Common myeloid progenitor, CD34-positive (primary cell): ENCODE measurements at regions not wholly inside any gene's neighbourhood (a gene's known extent, or its start where the extent isn't known, plus 50 kb on each side); places are given as distances from the start of the nearest gene placed in this dataset.

Source experiments
- CTCF ChIA-PET: fragments of 350-600 bp; sonication (Branson Sonifier 250); formaldehyde crosslinking; loops from one replicate; lab custom pipeline; 2021; ENCODE audit warnings: antibody characterized with exemption; lab: Charles Lee
- POLR2A ChIA-PET: fragments of 350-600 bp; sonication (Branson Sonifier 250); formaldehyde crosslinking; loops from one replicate; lab custom pipeline; 2021; ENCODE audit warnings: antibody characterized with exemption; lab: Charles Lee
- DNase-seq, 3 donors: peaks; one replicate each; pipeline versions ENCODE4 v3.0.0 to v3.0.0-alpha.2; 2013
- H3K27ac ChIP-seq, 2 experiments: 1 replicate in 1 of 2; 2 replicates in 1 of 2; pipeline ENCODE4 v1.7.0; 2013; ENCODE audit warnings: inconsistent platforms in 2 of 2, low read length in 2 of 2, mild to moderate bottlenecking in 2 of 2, low read depth in 1 of 2, moderate library complexity in 1 of 2; ENCODE audit not compliant: severe bottlenecking in 2 of 2, insufficient read depth in 1 of 2, poor library complexity in 1 of 2
- H3K27me3 ChIP-seq, 5 experiments: replicated peaks in 2 of 5; 1 replicate in 3 of 5; 2 replicates in 2 of 5; pipeline versions ENCODE4 v1.6.1 to v1.7.0; 2013; ENCODE audit warnings: low read length in 4 of 5, mild to moderate bottlenecking in 2 of 5, moderate library complexity in 2 of 5, inconsistent platforms in 1 of 5; ENCODE audit not compliant: insufficient read depth in 5 of 5, control insufficient read depth in 4 of 5
- H3K36me3 ChIP-seq, 4 experiments: 1 replicate in 2 of 4; 2 replicates in 2 of 4; pipeline versions ENCODE4 v1.6.1 to v1.7.0; 2013; ENCODE audit warnings: low read length in 3 of 4, control low read depth in 1 of 4, mild to moderate bottlenecking in 1 of 4; ENCODE audit not compliant: control insufficient read depth in 4 of 4, insufficient read depth in 4 of 4
- H3K4me1 ChIP-seq, 4 experiments: 1 replicate in 3 of 4; 2 replicates in 1 of 4; pipeline versions ENCODE4 v1.6.1 to v1.7.1; 2013; ENCODE audit warnings: low read length in 3 of 4, mild to moderate bottlenecking in 3 of 4, control low read depth in 1 of 4, inconsistent platforms in 1 of 4, moderate library complexity in 1 of 4; ENCODE audit not compliant: control insufficient read depth in 4 of 4, insufficient read depth in 4 of 4; ENCODE audit errors: control extremely low read depth in 1 of 4
- H3K4me3 ChIP-seq, 7 experiments: 1 replicate in 4 of 7; 2 replicates in 3 of 7; pipeline versions ENCODE4 v1.5.1 to v1.7.0; 2013; ENCODE audit warnings: mild to moderate bottlenecking in 7 of 7, low read length in 6 of 7, moderate library complexity in 6 of 7, inconsistent platforms in 2 of 7, low read depth in 2 of 7, control low read depth in 1 of 7; ENCODE audit not compliant: insufficient read depth in 4 of 7, control insufficient read depth in 1 of 7; ENCODE audit errors: extremely low read depth in 1 of 7
- H3K9me3 ChIP-seq, 5 experiments: 1 replicate in 4 of 5; 2 replicates in 1 of 5; pipeline versions ENCODE4 v1.6.1 to v1.7.1; 2013; ENCODE audit warnings: low read length in 4 of 5, mild to moderate bottlenecking in 2 of 5, inconsistent platforms in 1 of 5, low read depth in 1 of 5, moderate library complexity in 1 of 5; ENCODE audit not compliant: control insufficient read depth in 4 of 5, insufficient read depth in 2 of 5; ENCODE audit errors: control extremely low read depth in 1 of 5
- WGBS: methylation state at CpG from one replicate; pipeline ENCODE4 v1.1.5; 2013; ENCODE audit not compliant: insufficient coverage; 5-methylcytosine and 5-hydroxymethylcytosine counted together

DNA sequence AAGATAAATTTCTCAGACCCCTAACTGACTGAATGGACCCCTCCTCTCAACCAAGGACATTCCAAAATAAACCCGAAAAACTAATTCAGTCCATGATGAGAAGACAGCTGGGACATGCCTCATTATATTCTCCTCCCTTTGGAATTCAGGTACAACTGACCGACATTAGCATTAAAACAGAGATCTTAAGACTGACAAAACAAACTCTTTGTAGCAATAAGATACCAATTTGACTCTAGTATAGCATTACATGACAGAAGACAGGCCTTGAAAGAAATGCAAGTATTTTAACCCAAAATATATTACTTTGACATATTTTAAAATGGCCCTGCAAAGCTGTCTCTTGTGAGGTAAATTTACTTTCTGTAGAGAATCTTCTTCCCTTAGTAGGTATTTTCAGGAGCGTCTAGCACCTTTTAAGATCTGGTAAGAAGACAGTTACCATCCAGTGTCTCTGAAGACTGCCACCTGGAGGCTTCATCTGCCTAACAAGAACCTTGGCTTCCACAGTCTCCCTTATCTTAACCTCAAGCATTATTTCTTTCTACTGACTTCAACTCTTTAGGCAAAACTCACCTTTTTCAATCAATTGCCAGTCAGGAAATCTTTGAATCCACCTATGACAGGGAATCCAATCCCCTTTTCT is 957.5 kb downstream of the SLC6A15 start:
- Histone ChIP-seq H3K4me3 (no peak overlapping the region), H3K27ac (no peak overlapping the region), H3K27me3 (no peaks in the 10 kb centered on the region), H3K4me1 (no peaks in the 10 kb centered on the region), H3K36me3 (no peaks in the 10 kb centered on the region), H3K9me3 (no peaks in the 10 kb centered on the region)
- POLR2A ChIA-PET = no interaction called here
- peak in 2 of 3 donors; percentile 1 to 7 for DNase-seq
- CTCF ChIA-PET = no interaction called here
- 70% methylated on average over 3 of the region's 3 CpGs for whole genome bisulfite sequencing

DNA sequence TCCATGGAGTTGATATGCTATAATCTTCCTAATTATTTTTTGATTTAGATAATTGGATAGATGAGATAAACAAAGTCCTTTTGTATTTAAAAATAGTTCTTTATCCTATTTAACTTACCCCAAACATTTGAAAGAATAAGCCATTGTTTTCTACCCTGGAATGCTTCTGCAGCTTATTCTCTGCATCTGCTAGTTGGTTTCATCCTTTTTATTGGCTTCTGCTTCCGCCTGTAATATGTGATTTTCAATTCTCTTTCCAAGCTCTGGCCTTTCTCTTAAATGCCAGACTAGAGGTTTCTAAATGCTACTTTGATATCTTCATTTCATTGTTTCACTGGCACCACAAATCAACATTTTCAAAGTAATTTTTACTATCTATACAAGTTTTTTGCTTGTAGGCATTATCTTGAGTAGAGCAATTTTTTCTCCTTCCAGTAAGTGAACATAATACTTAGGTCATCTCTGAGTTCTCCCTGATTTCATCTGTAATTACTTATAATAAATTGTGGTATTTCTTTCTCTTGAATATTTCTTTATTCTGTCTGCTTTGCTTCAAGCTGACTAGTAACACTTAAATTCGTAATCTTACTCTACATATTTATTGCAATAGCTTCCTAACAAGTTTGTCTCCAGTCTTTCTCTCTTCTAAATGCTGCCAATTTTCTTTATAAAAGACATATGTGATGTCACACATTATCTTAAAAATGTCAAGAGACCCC is 958.4 kb downstream of the SLC6A15 start:
- no peaks in the 10 kb centered on the region for H3K4me1 ChIP-seq
- 100% methylated on average over 1 of the region's 2 CpGs for WGBS
- POLR2A ChIA-PET = no interaction called here
- H3K27ac ChIP-seq = no peak overlapping the region
- H3K4me3 ChIP-seq = no peak overlapping the region
- no peaks in the 10 kb centered on the region for H3K36me3 ChIP-seq
- no peaks in the 10 kb centered on the region for H3K9me3 ChIP-seq
- no peaks in the 10 kb centered on the region for H3K27me3 ChIP-seq
- no peak for DNase-seq
- CTCF ChIA-PET = no interaction called here

DNA sequence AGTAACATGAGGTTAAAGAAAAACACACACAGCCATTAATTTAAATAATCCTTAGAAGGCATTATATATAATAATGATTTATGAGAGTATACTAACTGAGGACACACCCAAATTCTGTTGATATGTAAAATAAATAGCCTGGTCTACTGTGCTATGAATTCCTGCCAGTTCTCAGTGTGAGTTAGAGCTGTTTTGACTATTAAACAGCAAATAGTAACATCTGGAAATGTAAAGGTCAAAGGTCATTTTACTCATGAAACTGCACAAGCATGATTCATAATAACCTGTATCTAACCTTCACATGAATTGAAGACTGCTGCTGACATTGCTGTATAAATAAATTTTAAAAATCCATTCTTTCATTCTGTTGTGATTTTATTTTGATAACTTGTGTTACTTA is 966.7 kb downstream of the SLC6A15 start:
- CTCF ChIA-PET = no interaction called here
- H3K9me3 ChIP-seq = no peaks in the 10 kb centered on the region
- POLR2A ChIA-PET = no interaction called here
- no peak overlapping the region for H3K27ac ChIP-seq
- DNase-seq = no peak
- no peaks in the 10 kb centered on the region for H3K27me3 ChIP-seq
- no peaks in the 10 kb centered on the region for H3K36me3 ChIP-seq
- no peaks in the 10 kb centered on the region for H3K4me1 ChIP-seq
- H3K4me3 ChIP-seq = no peak overlapping the region

DNA sequence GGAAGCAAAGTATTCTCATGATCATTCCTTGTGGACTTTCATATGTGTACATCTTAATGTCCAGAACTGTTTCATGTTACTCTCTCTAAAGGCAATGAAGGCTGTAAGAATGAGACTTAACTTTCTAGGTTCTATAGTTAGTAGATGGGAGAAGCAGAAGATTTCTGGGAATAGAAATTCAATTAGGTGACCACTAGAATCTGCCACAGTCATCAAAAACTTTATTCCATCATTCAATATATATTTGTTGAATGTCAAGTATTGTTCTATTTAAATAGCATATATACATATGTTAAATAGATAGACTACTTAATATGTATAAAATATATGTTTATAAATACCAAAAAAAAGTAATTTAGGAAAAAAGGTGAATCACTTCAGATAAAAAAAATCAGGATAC is 972.9 kb downstream of the SLC6A15 start:
- no peaks in the 10 kb centered on the region for H3K36me3 ChIP-seq
- H3K9me3 ChIP-seq = no peaks in the 10 kb centered on the region
- H3K27ac ChIP-seq = no peak overlapping the region
- DNase-seq = no peak
- CTCF ChIA-PET = no interaction called here
- H3K4me1 ChIP-seq = no peaks in the 10 kb centered on the region
- POLR2A ChIA-PET = no interaction called here
- H3K4me3 ChIP-seq = no peak overlapping the region
- H3K27me3 ChIP-seq = no peaks in the 10 kb centered on the region

DNA sequence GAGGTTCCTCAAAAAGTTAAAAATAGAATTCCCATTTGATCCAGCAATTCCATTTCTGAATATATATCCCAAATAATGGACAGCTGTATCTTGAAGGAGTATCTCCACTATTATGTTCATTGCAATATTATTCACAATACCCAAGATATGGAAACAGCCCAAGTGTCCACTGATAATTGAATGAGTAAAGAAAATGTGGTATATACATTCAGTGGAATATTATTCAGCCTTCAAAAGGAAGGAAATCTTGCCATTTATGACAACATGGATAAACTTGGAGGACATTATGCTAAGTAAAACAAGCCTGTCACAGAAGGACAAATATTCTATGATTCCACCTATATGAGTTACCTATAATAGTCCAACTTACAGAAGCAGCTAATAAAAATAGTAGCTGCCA is 979.0 kb downstream of the SLC6A15 start:
- H3K4me1 ChIP-seq = no peaks in the 10 kb centered on the region
- DNase-seq = no peak
- peaks cover 0 to 2% (median 0%) of the 10 kb centered on the region in 5 experiments for H3K9me3 ChIP-seq
- POLR2A ChIA-PET = no interaction called here
- H3K36me3 ChIP-seq = no peaks in the 10 kb centered on the region
- no peak overlapping the region for H3K27ac ChIP-seq
- CTCF ChIA-PET = no interaction called here
- no peaks in the 10 kb centered on the region for H3K27me3 ChIP-seq
- no peak overlapping the region for H3K4me3 ChIP-seq

DNA sequence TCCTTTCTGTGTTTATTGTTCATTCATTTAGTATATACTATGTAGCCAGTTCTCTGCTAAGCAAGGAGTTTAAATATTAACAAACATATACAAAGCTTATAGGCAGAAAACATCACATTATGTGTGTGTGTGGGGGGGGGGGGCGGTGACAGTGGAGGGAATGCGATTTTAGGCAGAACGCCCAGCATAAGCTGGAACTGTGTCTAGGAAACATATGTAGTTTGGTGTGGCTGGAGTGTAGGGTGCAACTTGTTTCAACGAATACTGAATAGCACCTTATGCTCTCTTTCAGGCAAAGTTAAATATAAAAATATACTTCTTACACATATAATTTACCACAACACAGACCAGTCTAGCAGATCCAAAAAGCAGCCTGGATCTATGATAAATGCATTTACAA is 980.6 kb downstream of the SLC6A15 start:
- Histone ChIP-seq H3K36me3 (no peaks in the 10 kb centered on the region), H3K4me1 (no peaks in the 10 kb centered on the region), H3K4me3 (no peak overlapping the region), H3K27me3 (no peaks in the 10 kb centered on the region), H3K9me3 (peaks cover 0 to 2% (median 0%) of the 10 kb centered on the region in 5 experiments), H3K27ac (no peak overlapping the region)
- no peak for DNase-seq
- no CpG with 5 or more reads among the region's 4 CpGs for WGBS
- POLR2A ChIA-PET = no interaction called here
- CTCF ChIA-PET = no interaction called here

DNA sequence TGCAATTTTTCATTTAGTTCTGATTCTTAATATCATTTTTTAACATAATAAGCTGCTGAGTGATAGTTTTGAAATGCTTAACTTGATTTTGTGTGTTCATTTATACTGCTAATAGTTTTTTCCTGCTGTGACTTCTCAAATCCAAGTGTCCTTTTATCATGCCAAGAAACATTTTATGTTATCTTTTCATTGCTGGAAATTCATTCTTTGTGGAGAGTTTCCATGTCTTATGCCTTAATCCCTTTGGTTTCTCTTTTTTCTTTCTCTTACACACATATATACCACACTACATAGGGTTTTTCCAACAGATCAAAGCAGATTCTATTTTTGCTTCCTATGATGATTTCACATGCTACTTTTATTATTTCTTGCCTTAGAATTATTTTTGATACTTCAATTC is 981.1 kb downstream of the SLC6A15 start:
- no peak for DNase-seq
- Histone ChIP-seq H3K9me3 (peaks cover 0 to 2% (median 0%) of the 10 kb centered on the region in 5 experiments), H3K36me3 (no peaks in the 10 kb centered on the region), H3K27ac (no peak overlapping the region), H3K27me3 (no peaks in the 10 kb centered on the region), H3K4me3 (no peak overlapping the region), H3K4me1 (no peaks in the 10 kb centered on the region)
- ChIA-PET POLR2A (no interaction called here), CTCF (no interaction called here)
